Neuron (in vitro differentiated cells): ENCODE measurements at regions not wholly inside any gene's neighbourhood (a gene's known extent, or its start where the extent isn't known, plus 50 kb on each side); places are given as distances from the start of the nearest gene placed in this dataset.

Source experiments
- H2AFZ ChIP-seq: one replicate; pipeline ENCODE4 v1.6.1; 2013; ENCODE audit warnings: low read depth, mild to moderate bottlenecking, inconsistent platforms, low read length, moderate library complexity
- H3K27me3 ChIP-seq: one replicate; pipeline ENCODE4 v1.6.1; 2013; ENCODE audit warnings: low read length; ENCODE audit not compliant: insufficient read depth
- H3K36me3 ChIP-seq: one replicate; pipeline ENCODE4 v1.6.1; 2013; ENCODE audit warnings: low read length; ENCODE audit not compliant: insufficient read depth
- H3K4me1 ChIP-seq: one replicate; pipeline ENCODE4 v1.6.1; 2013; ENCODE audit warnings: low read length; ENCODE audit not compliant: insufficient read depth
- H3K4me3 ChIP-seq: 2 replicates; pipeline ENCODE4 v1.5.1; 2013; ENCODE audit warnings: mild to moderate bottlenecking, low read length, moderate library complexity
- H3K9me3 ChIP-seq: one replicate; pipeline ENCODE4 v1.6.1; 2013; ENCODE audit warnings: low read length

- Histone ChIP-seq H2AFZ (no peak overlapping the region), H3K4me1 (peaks cover 21% of the 10 kb centered on the region), H3K36me3 (no peaks in the 10 kb centered on the region), H3K27me3 (no peaks in the 10 kb centered on the region), H3K4me3 (no peak overlapping the region), H3K9me3 (no peaks in the 10 kb centered on the region)
Measured at GRCh38 chr14:22468830-22469229, 120.2 kb downstream of the DAD1 start.

GRCh38 chr14:22466491-22466890 lies 122.5 kb downstream of the DAD1 start:
- Histone ChIP-seq H3K4me3 (no peak overlapping the region), H3K4me1 (peaks cover 21% of the 10 kb centered on the region), H3K27me3 (no peaks in the 10 kb centered on the region), H2AFZ (no peak overlapping the region), H3K36me3 (no peaks in the 10 kb centered on the region), H3K9me3 (no peaks in the 10 kb centered on the region)

- H3K4me3 ChIP-seq = no peak overlapping the region
- no peak overlapping the region for H2AFZ ChIP-seq
- H3K36me3 ChIP-seq = no peaks in the 10 kb centered on the region
- H3K4me1 ChIP-seq = peaks cover 21% of the 10 kb centered on the region
- H3K9me3 ChIP-seq = no peaks in the 10 kb centered on the region
- no peaks in the 10 kb centered on the region for H3K27me3 ChIP-seq
Measured at GRCh38 chr14:22465201-22465840, 123.7 kb downstream of the DAD1 start.

GRCh38 chr14:22464422-22465142 lies 124.4 kb downstream of the DAD1 start:
- no peaks in the 10 kb centered on the region for H3K36me3 ChIP-seq
- no peak overlapping the region for H2AFZ ChIP-seq
- H3K4me3 ChIP-seq = no peak overlapping the region

GRCh38 chr14:22463763-22464173 lies 125.3 kb downstream of the DAD1 start:
- H3K36me3 ChIP-seq = no peaks in the 10 kb centered on the region
- H3K4me1 ChIP-seq = peaks cover 21% of the 10 kb centered on the region
- no peak overlapping the region for H3K4me3 ChIP-seq
- no peaks in the 10 kb centered on the region for H3K27me3 ChIP-seq
- H2AFZ ChIP-seq = no peak overlapping the region
- H3K9me3 ChIP-seq = no peaks in the 10 kb centered on the region

More at GRCh38 chr14:22464422-22465142, 124.4 kb downstream of the DAD1 start:
- no peaks in the 10 kb centered on the region for H3K9me3 ChIP-seq
- H3K4me1 ChIP-seq = peaks cover 21% of the 10 kb centered on the region
- no peaks in the 10 kb centered on the region for H3K27me3 ChIP-seq

- Histone ChIP-seq H3K9me3 (no peaks in the 10 kb centered on the region), H3K4me1 (peaks cover 24% of the 10 kb centered on the region), H2AFZ (no peak overlapping the region), H3K4me3 (no peak overlapping the region), H3K36me3 (no peaks in the 10 kb centered on the region), H3K27me3 (no peaks in the 10 kb centered on the region)
Measured at GRCh38 chr14:22462923-22463322, 126.1 kb downstream of the DAD1 start.

GRCh38 chr14:22460461-22461195 lies 128.4 kb downstream of the DAD1 start:
- no peaks in the 10 kb centered on the region for H3K36me3 ChIP-seq
- H3K4me3 ChIP-seq = no peak overlapping the region
- H2AFZ ChIP-seq = no peak overlapping the region
- no peaks in the 10 kb centered on the region for H3K9me3 ChIP-seq
- H3K4me1 ChIP-seq = peaks cover 13% of the 10 kb centered on the region
- H3K27me3 ChIP-seq = no peaks in the 10 kb centered on the region

GRCh38 chr14:22458737-22459136 lies 130.3 kb downstream of the DAD1 start:
- no peaks in the 10 kb centered on the region for H3K36me3 ChIP-seq
- H3K9me3 ChIP-seq = no peaks in the 10 kb centered on the region
- H3K4me3 ChIP-seq = no peak overlapping the region
- H2AFZ ChIP-seq = no peak overlapping the region
- no peaks in the 10 kb centered on the region for H3K27me3 ChIP-seq
- peaks cover 6% of the 10 kb centered on the region for H3K4me1 ChIP-seq

- Histone ChIP-seq H3K9me3 (no peaks in the 10 kb centered on the region), H3K36me3 (no peaks in the 10 kb centered on the region), H2AFZ (no peak overlapping the region), H3K4me3 (no peak overlapping the region), H3K27me3 (no peaks in the 10 kb centered on the region), H3K4me1 (peaks cover 3% of the 10 kb centered on the region)
Measured at GRCh38 chr14:22456998-22457594, 131.9 kb downstream of the DAD1 start.

GRCh38 chr14:22456421-22456820 lies 132.6 kb downstream of the DAD1 start:
- Histone ChIP-seq H3K4me3 (no peak overlapping the region), H3K4me1 (peaks cover 3% of the 10 kb centered on the region), H3K36me3 (no peaks in the 10 kb centered on the region), H2AFZ (no peak overlapping the region), H3K27me3 (no peaks in the 10 kb centered on the region), H3K9me3 (no peaks in the 10 kb centered on the region)

GRCh38 chr14:22452330-22452729 lies 136.7 kb downstream of the DAD1 start:
- Histone ChIP-seq H3K36me3 (no peaks in the 10 kb centered on the region), H2AFZ (no peak overlapping the region), H3K9me3 (no peaks in the 10 kb centered on the region), H3K4me3 (no peak overlapping the region), H3K27me3 (no peaks in the 10 kb centered on the region), H3K4me1 (peaks cover 5% of the 10 kb centered on the region)

- H2AFZ ChIP-seq = no peak overlapping the region
- H3K36me3 ChIP-seq = no peaks in the 10 kb centered on the region
- peaks cover 5% of the 10 kb centered on the region for H3K4me1 ChIP-seq
- H3K9me3 ChIP-seq = no peaks in the 10 kb centered on the region
- no peak overlapping the region for H3K4me3 ChIP-seq
- no peaks in the 10 kb centered on the region for H3K27me3 ChIP-seq
Measured at GRCh38 chr14:22450266-22450665, 138.8 kb downstream of the DAD1 start.

GRCh38 chr14:22449600-22449905 lies 139.5 kb downstream of the DAD1 start:
- H3K4me3 ChIP-seq = no peak overlapping the region
- no peaks in the 10 kb centered on the region for H3K27me3 ChIP-seq
- no peak overlapping the region for H2AFZ ChIP-seq
- peaks cover 5% of the 10 kb centered on the region for H3K4me1 ChIP-seq
- H3K36me3 ChIP-seq = no peaks in the 10 kb centered on the region
- no peaks in the 10 kb centered on the region for H3K9me3 ChIP-seq
